ENCODE measurements at regions not wholly inside any gene's neighbourhood (a gene's known extent, or its start where the extent isn't known, plus 50 kb on each side); places are given as distances from the start of the nearest gene placed in this dataset.

- peak; percentile 69 for DNase-seq (ENCODE audit: low spot score)
Measured at GRCh38 chr9:89234205-89235067, 55.8 kb upstream of the SHC3 start.

DNA sequence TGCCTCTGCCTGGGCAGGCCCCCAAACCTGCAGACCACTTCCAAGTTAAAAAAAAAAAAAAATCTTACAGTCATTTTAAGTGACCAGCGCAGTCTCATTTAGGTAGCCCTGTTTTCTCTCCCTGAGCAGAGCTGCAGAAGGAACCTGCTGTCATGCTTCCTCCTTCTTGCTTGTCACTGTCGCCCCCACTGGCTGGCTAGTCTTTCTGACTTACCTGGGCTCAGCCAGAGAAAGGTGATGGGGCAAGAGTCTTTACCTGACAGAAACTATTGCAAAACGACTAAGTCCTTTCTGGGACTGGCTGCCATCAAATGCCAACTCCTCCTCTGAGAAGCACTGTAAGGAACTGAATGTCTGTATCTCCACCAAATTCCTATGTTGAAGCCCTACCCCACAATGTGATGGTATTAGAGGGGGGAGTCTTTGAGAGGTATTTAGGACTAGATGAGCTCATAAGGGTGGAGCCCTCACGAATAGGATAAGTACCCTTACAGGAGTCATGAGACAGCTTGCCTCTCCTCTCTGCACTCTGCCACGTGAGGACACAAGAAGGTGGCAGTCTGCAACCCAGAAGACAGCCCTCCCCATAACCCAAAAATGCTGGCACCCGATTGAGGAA, 58.4 kb upstream of the SHC3 start:
- DNase-seq (ENCODE audit: low spot score), result no peak

DNA sequence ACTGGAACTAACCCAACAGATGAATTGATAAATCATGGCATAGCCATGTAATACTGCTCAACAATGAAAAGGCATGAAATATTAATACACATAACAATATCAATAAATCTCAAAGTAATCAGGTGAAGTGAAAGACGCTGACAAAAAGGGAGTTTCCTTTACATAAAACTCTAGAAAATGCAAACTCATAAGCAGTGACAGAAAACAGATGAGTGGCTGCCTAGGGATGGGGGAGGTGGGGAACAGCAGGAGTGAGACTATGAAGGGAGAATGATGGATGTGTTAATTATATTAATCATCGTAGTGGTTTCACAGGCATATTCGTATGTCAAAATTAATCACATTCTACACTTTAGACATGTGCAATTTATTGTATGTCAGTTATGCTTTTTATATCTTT, 59.8 kb upstream of the SHC3 start:
- DNase-seq (ENCODE audit: low spot score), result no peak

DNA sequence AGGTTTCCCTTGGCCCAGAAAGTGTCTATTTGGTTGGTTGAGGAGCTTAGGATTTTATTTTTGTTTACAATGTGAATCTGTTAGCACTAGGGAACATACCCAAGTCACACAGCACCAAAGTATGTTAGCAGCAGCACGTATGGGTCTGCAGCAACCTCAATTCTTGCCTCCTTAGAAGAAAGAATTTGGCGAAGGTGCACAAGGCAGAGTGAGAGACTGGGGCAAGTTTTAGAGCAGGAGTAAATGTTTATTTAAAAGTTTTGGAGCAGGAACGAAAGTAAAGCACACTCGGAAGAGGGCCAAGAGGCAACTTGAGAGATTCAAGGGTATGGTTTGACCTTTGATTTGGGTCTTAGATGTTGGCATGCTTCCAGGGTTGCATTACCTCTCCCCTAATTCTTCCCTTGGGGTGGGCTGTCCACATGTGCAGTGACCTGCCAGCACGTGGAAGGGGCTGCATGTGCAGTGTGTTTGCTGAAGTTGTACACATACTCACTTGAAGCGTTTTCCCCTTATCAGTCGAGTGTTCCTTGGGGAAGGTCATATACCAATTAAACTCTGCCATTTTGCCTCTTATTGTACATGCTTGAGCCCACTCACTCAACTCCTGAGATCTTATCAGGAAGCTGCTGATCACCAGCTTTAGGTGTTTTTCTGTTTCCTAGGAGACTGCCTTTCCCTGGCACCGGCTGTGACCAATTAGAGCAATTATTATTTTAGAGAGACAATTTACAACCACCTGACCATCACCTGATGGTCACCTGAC, 64.9 kb upstream of the SHC3 start:
- DNase-seq (ENCODE audit: low spot score), result no peak

DNA sequence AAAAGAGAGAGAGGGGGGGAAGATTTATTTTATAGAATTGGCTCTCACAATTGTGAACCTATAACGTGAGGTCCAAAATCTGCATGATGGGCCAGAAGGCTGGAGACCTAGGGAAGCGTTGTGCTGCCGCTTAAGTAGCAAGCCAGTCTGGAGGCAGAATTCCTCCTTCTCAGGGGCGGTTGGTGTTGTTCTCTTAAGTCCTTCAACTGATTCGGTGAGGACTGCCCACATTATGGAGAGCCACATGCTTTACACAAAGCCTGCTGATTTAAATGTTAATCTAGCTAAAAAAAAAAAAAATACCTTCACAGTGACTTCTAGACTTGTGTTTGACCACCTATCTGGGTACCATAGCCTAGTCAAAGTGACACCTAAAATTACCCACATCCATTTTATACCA, 64.2 kb upstream of the CKS2 start:
- no peak for DNase-seq (ENCODE audit: low spot score)

DNA sequence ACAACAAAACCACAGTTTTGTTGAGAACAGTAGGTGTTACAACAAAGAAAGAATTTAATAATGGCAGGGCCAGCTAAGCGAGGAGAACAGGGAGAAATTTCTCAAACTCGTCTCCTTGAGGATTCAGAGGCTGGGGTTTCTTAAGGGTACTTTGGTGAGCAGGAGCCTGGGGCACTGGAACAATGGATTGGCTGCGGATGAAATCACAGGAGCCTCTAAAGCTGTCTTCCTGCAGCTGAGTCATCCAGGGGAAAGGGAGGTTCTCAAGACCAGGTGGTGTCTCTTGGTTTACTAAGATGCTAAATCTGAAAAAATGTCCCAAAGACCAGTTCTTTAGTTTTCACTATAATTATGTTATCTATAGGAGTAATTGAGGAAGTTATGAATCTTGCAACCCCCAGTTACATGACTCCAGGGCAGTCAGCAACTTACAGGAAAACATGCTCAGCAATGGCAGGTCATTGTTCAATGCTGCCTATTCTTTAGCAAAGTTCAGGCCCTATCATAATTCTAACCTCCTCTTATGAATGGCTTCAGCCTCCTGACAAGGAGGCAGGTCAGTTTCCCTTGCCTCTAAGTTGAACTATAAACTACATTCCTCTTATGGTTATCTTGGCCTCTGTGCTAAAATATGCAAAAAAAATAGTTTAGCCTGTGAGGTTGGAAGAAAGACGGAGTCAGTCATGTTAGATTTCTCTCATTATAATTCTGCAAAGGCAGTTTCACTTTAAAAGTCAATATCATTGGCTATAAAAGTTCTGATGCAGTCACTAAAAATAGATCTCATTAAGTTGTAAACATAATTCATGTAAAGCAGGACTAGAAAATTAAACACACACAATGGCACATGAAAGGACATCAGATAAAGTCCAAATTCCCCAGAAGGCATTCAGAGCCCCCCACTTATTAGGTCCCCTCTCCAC, 63.3 kb upstream of the CKS2 start:
- no peak for DNase-seq (ENCODE audit: low spot score)

- no peak for DNase-seq (ENCODE audit: low spot score)
Measured at GRCh38 chr9:89249001-89249400, 62.0 kb upstream of the CKS2 start.

GRCh38 chr9:89252651-89253267, 58.2 kb upstream of the CKS2 start:
- no peak for DNase-seq (ENCODE audit: low spot score)

- no peak for DNase-seq (ENCODE audit: low spot score)
Measured at GRCh38 chr9:89254058-89254772, 56.8 kb upstream of the CKS2 start.

DNA sequence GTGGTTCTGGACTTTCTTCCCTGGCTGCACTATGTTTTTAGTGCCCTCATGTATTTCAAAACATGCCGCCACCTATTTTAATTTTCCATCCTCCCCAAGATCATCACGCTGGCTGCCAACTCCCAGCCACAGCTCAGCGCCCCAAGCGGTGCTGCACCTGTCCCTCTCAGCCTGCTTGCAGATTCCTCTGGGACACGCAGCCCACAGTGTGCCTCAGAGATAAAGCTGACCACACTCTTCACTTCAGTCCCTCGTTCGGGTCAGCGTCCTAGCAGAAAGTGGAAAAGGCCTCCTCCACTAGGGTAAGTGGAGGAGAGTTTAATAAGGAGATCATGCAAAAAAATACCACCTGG, 56.2 kb upstream of the CKS2 start:
- DNase-seq (ENCODE audit: low spot score), result no peak

GRCh38 chr9:89256225-89256624, 54.8 kb upstream of the CKS2 start:
- DNase-seq (ENCODE audit: low spot score), result no peak

DNA sequence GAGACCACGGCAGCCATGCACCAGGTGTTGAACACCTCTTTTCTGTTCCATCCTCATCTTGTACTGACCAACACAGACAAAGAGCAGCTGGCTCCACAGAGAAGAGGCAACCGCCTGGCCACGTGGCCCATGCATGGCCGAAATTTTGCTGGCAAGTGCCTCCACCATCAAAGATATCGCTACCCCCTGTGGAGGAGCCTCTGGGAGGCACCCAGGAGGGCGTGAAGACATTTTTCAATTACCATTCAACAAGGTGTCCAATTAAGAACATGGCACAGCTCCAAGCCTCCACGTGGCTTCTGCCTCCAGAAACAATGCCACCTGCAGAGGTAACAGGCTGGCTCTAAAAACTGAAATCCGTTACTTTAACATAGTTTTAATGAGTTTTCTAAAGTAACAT, 54.4 kb upstream of the CKS2 start:
- DNase-seq (ENCODE audit: low spot score), result no peak

DNA sequence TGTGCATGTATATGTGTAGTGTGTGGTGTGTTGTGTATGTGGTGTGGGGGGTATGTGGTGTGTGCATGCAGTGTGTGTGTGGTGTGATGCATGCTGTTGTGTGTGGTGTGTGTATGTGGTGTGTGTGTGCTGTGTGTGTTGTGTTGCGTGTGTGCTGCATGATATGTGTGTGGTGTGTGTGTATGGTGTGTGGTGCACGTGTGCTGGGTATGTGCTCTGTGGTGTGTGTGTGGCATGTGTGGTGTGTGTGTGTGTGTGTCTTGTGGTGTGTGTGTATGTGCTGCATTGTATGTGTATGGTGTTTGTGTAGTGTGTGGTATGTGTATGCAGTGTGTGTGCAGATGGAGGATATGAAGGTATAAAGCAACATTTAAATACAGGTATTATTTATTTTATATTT, 50.5 kb upstream of the CKS2 start:
- no peak for DNase-seq (ENCODE audit: low spot score)
